Left lobe of liver (tissue), 2 donors: ENCODE measurements at regions not wholly inside any gene's neighbourhood (a gene's known extent, or its start where the extent isn't known, plus 50 kb on each side); places are given as distances from the start of the nearest gene placed in this dataset.
"Not testable (repeated sequence)": the region's sequence is repeated elsewhere in the genome, so short reads cannot be mapped to it uniquely, and the experiment has no call there.

Source experiments
- ATAC-seq: fragments of 200-7000 bp; cut with Tn5 transposase; one replicate; pipeline ENCODE4 v1.9.1; 2020; ENCODE audit warnings: mild to moderate bottlenecking, moderate library complexity
- DNase-seq: peaks from one replicate; pipeline ENCODE4 v3.0.0-alpha.2; 2020; ENCODE audit warnings: low spot score
- donor health status: DM: no; HTN: no; CAD: no; lungs with moderate emphysema.
- donor health status: DM: no; HTN: yes; CAD: no.

DNA sequence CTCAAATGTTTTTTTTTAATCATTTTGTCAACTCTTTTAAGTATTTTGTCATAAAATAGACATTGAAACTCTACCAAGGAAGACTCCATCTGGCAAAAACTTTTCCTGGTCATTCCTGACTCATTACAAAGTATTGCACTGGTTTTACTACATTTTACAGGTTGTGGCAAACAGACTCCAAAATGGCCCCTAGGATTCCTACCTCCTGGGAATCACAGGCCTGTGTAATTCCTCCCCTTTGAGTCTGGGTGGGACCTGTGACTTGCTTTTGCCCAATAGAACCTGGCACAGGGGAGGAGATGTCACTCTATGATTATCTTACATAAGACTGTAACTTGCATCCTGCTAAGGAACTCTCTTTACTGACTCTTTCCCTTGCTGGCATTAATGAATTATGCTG, 123.6 kb upstream of the KCNJ6 start:
- ATAC-seq: no peak
- no peak for DNase-seq

DNA sequence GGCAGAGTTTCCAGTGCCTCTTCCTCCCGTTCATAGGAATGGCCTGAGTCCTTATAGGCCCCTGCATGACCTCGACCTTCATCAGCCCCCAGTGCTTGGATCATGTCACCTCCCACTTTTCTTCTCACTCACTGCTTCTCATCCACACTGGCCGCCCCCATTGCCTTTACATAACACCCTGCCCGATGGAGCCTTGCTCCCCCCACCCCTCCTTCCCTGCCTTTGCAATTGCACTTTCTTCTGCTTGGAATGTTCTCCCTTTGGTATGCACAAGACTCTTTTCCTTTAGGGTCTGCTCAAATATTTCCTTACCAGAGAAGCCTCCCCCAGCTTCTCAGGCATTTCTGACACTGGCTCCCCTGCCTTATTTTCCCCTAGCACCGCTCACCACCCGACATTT, 125.2 kb upstream of the KCNJ6 start:
- no peak for ATAC-seq
- DNase-seq: no peak

DNA sequence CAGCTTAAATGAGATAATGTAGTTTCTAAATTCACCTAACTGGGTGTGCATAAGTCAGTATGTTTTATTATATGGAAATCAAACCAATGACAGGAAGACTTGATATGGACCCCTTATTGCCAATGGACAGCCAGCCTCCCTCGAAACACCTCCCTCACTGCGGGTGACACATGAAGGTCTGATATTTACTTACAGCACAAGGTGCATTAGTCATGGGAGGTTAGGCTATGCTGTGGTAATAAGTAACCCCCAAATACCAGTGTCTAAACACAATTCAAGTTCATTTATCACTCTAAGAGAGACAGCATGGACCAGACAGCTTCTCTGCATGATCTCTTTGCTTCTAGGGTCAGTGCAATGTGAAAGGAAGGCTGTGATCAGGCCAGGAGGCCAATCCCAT, 126.0 kb upstream of the KCNJ6 start:
- DNase-seq (no peak), ATAC-seq (no peak)

DNA sequence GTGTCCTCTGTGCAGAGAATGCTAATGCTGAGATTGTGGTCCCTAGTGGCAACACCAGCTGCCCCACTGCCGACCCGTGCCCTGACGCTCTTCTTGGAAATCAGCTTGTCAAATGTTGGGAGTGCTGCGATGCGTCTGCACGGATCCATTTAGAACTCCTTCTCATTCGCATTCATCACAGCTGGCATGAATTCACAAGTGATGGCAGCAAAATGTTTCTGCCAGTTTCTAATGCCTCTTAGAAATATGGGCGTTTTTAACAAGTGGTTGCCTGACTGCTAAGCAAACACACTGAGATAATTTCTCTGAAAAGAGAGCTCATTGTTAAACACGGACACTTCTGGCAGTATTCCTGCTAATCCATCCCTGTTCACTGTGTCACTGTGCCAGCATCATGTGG, 131.9 kb upstream of the KCNJ6 start:
- DNase-seq: no peak
- ATAC-seq: no peak

DNA sequence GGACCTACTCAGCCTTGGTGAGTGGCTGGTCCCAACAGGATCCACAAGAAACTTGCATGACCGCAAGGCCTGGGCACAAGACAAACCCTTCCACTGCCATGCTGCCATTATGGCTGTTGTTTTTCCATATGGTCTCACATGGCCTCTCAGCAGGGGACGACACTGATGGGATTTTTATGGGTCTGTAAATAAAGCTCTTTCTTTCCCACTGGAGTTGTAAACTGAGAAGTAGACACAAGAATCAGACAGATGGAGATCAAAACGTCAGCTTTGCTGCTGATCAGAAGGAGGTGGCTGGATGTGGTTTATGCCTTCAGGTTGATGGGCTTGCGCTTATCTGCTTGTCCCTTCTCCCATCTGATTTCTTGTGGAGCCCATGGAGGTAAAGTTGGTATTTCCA, 138.1 kb upstream of the KCNJ6 start:
- ATAC-seq (no peak), DNase-seq (no peak)

DNA sequence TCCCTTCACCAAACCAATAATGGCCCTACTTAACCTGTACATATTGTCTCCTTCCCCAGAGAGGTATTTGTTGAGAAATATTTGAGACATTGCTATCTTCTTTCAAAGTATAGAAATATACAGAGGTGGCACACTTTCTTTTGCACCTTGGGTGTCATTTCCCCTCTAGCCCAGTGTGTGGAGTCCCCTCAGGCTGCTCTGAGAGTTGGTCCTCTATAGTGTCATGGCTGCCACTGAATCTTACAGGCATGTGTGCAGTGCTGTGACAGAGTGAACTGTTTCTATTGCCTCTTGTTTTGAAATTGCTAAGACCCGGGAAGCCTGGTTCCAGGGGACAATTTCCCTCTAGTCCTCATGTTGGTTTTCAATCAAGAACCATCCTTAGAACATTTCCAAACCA, 140.2 kb upstream of the KCNJ6 start:
- ATAC-seq (no peak), DNase-seq (no peak)

DNA sequence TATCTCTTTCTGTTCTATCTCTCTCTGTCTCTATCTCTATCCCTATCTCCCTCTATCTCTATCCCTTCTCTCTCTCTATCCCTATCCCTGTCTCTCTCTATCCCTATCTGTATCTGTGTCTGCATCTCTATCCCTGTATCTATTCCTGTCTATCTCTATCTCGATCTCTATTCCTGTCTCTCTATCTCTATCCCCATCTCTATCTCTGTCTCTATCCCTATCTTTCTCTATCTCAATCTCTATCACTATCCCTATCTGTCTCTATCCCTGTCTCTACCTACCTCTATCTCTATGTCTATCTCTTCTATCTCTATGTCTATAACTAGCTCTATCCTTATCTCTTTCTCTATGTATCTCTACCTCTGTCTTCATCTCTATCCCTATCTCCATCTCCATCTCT, 141.4 kb upstream of the KCNJ6 start:
- DNase-seq (no peak), ATAC-seq (no peak)

DNA sequence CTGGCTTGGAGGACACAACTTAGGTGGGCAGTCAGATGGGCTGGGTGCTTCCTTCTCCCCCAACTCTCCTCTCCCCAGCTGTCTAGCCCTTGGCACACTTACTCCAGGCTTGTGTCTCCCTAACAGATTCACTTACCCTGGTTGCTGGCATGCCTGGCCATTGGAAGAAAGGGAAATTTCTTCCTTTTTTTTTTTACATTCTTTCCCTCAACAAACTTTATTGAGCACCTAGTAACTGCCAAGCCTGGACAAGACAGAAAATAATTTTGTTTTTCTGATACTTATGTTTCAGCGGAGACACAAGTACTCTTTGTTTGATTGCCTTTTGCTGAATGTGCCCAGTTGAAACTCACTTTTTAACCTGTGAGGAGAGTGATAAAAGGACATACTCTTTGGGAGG, 144.3 kb upstream of the KCNJ6 start:
- DNase-seq: no peak
- ATAC-seq: no peak

DNA sequence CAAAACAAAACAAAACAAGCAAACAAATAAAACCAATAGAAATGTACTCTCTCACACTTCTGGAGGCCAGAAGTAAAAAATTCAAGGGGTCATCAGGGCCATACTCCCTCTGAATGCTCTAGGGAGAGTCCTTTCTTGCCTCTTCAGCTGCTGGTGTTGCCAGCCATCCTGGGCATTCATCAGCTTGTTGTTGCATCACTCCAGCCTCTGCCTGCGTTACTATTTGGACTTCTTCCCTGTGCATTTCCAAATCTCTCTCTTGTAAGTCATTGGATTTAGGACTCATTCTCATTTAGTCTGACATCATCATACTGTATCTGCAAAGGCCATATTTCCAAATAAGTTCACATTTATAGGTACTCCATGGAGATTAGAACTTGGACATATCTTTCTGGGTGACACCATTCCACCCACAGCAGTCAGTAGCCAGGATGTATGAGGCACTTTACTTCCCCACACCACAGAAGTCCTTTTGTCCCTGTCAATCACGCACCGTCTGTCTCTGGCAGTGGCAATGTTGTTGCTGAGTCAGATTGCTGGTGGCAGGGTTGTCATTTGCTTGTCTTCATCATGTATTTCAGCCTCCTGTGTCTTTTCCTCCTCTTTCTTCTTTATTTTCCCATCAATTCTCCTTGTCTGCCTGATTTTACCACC, 151.0 kb upstream of the KCNJ6 start:
- DNase-seq (no peak), ATAC-seq (no peak)

DNA sequence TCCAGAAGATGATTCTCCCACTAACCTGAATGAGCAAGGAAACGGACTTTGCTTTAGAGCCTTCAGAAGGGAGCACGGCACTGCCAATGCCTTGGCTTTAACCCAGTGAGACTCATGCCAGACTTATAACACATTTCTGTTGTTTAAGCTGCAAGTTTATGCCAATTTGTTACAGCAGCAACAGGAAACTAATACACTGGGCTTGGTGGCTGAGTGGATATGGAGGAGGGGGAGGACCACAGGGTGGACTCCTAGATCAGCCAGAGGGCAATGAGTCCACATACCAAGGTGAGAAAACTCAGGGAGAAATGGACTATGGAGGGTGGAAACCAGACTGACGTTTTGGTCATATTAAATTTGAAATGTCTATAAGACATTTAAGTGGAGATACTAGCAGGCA, 156.2 kb upstream of the KCNJ6 start:
- ATAC-seq (no peak), DNase-seq (no peak)

DNA sequence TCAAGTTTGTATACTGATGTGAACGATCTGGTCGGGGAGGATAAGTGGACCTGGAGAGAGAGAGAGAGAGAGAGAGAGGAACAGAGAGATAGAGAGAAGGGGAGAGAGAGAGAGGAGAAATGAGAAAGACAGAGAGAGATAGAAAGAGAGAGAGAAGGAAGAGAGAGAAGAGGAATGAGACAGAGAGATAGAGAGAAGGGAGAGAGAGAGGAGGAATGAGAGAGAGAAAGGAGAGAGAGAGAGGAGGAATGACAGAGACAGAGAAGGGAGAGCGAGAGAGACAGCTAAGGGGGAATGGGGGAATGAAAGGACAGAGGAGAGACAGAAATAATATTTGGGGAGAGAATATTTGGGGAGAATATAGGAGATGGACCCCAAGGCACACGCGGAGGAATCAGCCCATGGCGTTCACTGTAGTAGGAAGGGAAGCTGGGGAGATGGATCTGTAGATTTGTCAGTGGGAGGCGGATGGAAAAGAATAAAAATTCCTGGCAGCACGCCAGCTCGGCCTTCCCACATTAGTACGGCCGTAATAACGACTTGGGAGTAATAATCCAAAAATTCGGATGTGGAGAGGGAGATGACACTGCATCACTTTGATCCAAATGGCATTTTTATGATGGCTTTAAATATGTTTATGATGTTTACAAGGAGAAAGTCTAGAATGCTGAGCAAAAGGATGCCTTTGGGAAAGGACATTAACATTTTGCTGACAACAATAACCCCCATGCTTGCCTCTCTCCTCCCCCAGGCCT, 159.8 kb upstream of the KCNJ6 start:
- no peak for ATAC-seq
- no peak for DNase-seq

DNA sequence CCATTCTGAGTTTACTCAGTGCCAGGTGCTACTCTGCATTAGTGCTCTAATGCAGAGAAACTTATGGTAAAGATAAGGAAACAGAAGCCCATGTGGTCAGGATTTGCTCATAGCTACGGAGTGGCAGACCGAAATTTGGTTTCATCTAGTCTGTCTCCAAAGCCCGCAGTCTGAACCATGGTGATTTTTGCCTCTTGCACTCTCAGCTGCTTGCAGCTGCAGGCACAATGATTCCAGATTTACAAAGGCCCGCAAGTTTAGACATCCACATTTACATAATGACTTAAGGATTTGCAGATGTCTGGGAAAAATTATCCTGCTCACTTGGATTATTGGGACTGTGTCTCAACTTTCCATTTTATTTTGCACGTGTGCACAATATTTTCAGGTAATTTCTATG, 161.3 kb upstream of the KCNJ6 start:
- no peak for ATAC-seq
- DNase-seq: no peak

DNA sequence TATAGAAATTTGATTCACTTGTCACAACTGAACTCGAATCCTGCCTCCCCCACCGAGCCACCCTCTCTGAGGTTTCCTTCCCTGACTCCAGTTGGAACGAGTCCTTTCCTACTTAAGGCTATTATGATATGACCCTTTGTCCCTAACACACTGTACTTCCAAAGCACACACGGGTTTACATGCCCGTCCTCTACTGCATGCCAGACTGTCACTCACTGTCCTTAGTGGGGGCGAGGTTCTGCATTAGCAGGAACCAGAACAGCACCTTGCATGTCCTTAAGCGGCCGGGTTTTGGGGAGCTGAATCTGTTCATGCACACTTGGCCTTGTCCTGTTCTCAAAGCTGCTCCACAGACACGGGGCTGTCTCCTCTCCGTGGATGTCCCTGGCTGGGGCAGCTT, 164.6 kb upstream of the KCNJ6 start:
- ATAC-seq (no peak), DNase-seq (no peak)

DNA sequence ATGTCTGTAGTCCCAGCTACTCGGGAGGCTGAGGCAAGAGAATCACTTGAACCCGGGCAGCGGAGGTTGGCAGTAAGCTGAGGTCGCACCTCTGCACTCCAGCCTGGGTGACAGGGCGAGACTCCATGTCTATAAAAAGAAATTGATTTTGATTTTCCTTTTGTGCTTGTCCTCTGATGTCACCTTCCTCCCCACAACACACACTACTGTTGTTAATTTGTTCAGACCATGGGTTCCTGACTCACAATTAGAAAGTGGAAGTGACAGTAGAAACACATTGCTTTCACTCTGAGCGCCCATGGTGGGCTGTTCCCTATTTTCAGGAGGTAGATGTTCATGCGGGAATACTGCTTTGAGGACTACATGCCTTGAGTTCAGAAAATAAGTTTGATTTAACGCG, 165.5 kb upstream of the KCNJ6 start:
- ATAC-seq (no peak), DNase-seq (no peak)

DNA sequence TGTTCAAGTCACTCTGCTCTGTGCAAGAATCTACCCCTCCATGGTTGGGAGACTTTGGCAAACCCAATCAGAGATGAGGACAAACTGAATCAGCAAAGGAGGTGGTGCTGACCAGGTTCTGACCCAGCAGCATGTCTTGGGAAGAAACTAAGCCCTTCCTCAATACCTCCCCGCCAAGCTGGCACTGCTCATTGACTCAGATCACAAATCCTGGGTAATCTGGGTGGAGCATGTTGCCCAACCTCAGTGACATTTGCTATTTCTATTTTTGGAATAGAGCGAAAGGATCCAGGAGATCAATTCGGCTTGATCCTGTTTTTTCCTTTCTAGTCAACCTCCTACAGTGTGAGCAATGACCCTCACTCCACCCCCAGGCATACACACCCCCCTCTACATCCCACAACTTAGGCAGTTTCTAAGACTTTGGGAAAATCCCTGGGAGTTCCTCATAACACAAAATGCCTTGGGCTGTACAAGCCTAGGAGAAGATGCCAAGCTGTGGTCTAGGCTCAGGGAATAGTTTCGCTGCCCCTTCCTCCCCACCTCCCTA, 166.8 kb upstream of the KCNJ6 start:
- DNase-seq: no peak
- no peak for ATAC-seq

DNA sequence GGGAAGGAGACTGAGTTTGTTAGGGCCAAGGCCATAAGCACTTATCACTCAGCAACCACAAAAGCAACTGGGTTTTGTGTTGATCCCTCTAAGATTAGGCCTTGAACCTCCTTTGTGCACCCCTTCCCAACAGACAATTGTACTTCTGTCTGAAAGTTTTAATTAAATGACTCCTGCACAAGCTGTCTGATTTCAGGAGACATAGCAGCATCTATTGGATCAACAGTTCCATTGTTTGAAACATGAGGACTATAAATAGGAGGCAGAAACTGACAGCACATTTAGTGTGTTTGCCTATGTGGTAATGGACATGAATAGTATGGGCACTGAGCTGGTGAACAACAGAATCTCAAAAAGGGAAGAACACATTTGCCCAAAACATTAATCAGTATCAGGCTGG, 167.3 kb upstream of the KCNJ6 start:
- DNase-seq: no peak
- no peak for ATAC-seq

DNA sequence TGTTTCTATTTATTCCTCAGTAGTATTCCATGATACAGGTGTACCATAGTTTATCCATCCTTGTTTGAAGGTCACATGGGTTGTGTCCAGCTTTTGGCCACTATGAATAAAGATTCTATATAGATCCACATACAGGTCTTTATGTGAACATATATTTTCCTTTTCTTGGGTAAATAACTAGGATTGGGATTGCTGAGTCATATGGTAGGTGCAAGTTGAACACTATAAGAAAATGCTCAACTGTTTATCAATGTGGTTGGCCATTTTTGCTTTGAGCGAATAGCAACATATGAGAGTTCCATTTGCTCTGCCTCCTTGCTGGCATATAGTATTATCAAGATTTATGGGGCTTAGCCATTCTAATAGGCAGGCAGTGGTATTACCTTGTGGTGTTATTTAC, 170.2 kb upstream of the KCNJ15 start:
- ATAC-seq: no peak
- no peak for DNase-seq

DNA sequence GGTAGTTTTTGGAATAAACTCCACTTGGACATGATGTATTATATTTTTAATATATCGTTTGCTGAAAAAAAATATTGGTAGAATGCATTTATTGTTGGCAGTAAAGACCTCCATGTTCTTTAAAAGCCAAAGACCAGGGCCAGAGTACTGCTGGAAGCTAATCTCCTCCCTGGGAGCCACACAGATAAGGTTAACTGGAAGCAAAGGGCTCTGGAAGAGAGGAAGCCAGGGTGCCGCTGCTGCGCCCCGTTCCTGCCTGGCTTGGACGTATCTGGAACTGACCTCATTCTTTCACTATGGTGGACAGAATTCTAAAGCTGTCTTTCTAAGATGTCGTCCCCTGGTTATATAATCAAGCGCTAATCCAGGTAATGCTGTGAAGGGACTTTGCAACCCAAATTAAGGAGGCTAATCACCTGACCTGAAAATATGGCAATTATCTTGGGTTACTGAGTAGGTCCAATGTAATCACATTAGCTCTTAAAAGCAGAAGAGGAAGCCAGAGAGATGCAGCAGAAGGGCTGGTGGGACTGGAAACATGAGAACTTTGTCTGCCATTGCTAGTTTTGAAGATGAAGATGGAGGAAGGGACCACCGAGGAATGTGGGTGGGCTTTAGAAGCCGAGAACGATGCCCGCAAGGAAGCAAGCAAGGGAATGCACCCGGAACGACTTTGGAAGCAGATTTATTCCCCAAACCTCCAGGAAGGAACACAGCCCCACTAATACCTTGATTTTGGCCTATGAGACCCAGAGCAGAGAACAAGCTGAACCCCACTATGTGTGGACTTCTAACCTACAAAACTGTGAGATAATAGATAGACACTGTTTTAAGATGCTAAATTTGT, 167.7 kb upstream of the KCNJ15 start:
- ATAC-seq (no peak), DNase-seq (no peak)

DNA sequence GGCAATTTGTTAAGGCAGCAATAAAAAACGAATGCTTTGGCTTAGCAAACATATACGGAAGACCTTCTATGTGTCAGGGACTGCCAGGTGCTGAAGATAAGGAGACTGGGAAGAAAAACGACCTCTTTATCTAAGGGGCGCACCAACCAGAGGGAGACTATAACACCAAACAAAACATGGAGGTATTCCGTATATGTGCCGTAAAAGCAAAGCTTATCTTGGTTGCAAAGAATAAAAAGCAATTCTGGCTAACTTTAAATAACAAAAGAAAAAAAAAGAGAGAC, 167.1 kb upstream of the KCNJ15 start:
- no peak for DNase-seq
- ATAC-seq: no peak

DNA sequence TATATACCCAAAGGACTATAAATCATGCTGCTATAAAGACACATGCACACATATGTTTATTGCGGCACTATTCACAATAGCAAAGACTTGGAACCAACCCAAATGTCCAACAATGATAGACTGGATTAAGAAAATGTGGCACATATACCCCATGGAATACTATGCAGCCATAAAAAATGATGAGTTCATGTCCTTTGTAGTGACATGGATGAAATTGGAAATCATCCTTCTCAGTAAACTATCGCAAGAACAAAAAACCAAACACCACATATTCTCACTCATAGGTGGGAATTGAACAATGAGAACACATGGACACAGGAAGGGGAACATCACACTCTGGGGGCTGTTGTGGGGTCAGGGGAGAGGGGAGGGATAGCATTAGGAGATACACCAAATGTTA, 165.7 kb upstream of the KCNJ15 start:
- not testable (repeated sequence) for ATAC-seq, DNase-seq

DNA sequence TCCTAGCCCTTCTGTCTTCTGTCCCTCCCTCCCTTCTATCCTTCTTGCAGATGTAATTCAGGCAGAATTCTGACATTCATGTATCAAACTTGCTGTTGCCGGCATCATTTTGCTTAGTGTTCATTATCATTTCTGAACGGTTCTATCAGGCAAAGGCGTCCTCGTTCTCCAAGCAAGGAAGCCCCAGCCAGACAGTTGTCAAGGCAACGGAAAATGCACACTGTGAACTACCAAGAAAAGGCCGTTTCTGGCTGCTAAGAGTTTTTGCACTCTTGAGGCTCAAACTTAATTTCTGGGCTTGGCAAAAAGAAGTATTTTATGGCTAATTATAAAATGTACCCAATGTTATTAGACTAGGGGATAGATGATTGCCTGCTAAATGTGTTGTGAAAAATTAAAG, 164.7 kb upstream of the KCNJ15 start:
- no peak for DNase-seq
- ATAC-seq: no peak

DNA sequence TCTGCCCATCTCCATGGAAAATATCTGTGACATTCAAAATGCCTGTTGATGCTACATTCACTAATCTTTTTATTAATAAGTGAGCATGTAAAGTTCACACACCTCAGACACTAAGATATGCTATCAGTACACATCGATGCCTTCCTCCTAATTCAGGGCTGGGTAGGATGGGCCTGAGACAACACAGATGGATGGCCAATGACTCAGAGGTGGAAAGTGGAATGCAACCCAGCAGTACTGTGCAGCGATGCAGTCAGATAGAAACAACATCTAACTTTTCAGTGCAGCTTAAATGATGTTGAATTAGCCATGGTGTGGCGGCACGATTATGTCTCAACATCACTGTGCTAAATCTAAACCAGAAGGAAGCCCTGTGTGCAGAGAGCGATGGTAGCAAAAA, 161.6 kb upstream of the KCNJ15 start:
- no peak for DNase-seq
- ATAC-seq: no peak
